PC-3 (cell line): ENCODE measurements at regions not wholly inside any gene's neighbourhood (a gene's known extent, or its start where the extent isn't known, plus 50 kb on each side); places are given as distances from the start of the nearest gene placed in this dataset.

Experiments used
- EZH2 ChIP-seq: fragments of 300-600 bp; sonication (generic); IDR thresholded peaks from one replicate; pipeline ENCODE4 v1.6.1; 2017; ENCODE audit warnings: antibody characterized with exemption, mild to moderate bottlenecking, low read length; ENCODE audit not compliant: unreplicated experiment
- TF ChIP-seq, protein P1 (sequence below): fragments of 300-600 bp; sonication (generic); conservative IDR thresholded peaks from 2 replicates; pipeline ENCODE4 v1.5.1; 2017; ENCODE audit warnings: antibody characterized with exemption, low read depth, mild to moderate bottlenecking, low read length

DNA sequence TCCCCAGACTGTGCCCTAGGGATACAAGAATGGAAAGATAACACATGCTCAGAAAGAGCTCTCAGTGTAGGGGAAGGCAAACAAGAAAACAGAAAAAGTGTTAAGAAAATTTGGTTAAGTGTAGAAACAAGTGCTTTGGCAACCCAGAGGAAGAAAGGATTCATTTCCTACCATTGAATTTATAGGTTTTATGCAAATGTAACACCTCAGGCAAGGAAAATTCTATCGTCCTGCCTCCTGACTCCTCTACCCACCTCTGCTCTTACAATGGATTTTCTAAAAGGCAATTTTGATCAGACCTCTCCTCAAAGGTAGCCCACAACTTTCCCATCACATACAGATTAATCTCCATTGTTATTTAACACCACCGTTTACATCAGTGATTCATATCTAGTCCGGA is 298.7 kb downstream of the RFC3 start:
- no peak for TF ChIP-seq EZH2
- TF ChIP-seq, protein P1, sequence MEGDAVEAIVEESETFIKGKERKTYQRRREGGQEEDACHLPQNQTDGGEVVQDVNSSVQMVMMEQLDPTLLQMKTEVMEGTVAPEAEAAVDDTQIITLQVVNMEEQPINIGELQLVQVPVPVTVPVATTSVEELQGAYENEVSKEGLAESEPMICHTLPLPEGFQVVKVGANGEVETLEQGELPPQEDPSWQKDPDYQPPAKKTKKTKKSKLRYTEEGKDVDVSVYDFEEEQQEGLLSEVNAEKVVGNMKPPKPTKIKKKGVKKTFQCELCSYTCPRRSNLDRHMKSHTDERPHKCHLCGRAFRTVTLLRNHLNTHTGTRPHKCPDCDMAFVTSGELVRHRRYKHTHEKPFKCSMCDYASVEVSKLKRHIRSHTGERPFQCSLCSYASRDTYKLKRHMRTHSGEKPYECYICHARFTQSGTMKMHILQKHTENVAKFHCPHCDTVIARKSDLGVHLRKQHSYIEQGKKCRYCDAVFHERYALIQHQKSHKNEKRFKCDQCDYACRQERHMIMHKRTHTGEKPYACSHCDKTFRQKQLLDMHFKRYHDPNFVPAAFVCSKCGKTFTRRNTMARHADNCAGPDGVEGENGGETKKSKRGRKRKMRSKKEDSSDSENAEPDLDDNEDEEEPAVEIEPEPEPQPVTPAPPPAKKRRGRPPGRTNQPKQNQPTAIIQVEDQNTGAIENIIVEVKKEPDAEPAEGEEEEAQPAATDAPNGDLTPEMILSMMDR = no peak
